SK-N-SH (cell line): ENCODE measurements at regions not wholly inside any gene's neighbourhood (a gene's known extent, or its start where the extent isn't known, plus 50 kb on each side); places are given as distances from the start of the nearest gene placed in this dataset.

Experiments
- CTCF ChIA-PET: fragments of 300-600, 350-600 bp; formaldehyde crosslinking; extraction: SDS; loops from one replicate; lab custom pipeline; 2021; lab: Yijun Ruan, JAX
- POLR2A ChIA-PET: fragments of 350-600 bp; sonication (Branson Sonifier 250); formaldehyde crosslinking; extraction: SDS; loops from one replicate; lab custom pipeline; 2020; ENCODE audit warnings: antibody characterized with exemption, inconsistent platforms; lab: Yijun Ruan, JAX
- DNase-seq: peaks from one replicate; pipeline ENCODE4 v3.0.0; 2012
- H2AFZ ChIP-seq: fragments of 200-600 bp; sonication (generic); 2 replicates; pipeline ENCODE4 v1.8.1; 2016; ENCODE audit warnings: antibody characterized with exemption, mild to moderate bottlenecking, low read depth
- H3F3A ChIP-seq: fragments of 200-600 bp; sonication (generic); replicated peaks from 2 replicates; pipeline ENCODE3; 2016; ENCODE audit warnings: antibody characterized with exemption, mild to moderate bottlenecking; ENCODE audit not compliant: insufficient read depth
- H3K27ac ChIP-seq, 2 experiments: fragments of 200-500 bp in 1 of 2; fragments of 200-600 bp in 1 of 2; sonication (Bioruptor generic) in 1 of 2; sonication (generic), shearing (Covaris generic) in 1 of 2; 2 replicates each; pipeline versions ENCODE4 v1.5.1 to v1.6.1; 2014 to 2016; ENCODE audit warnings: low read depth in 2 of 2, inconsistent platforms in 1 of 2, low read length in 1 of 2, mild to moderate bottlenecking in 1 of 2, mixed read lengths in 1 of 2
- H3K27me3 ChIP-seq: fragments of 200-600 bp; sonication (generic), shearing (Covaris generic); 2 replicates; pipeline ENCODE4 v1.6.1; 2016; ENCODE audit warnings: mixed run types; ENCODE audit not compliant: insufficient read depth
- H3K36me3 ChIP-seq, 2 experiments: fragments of 200-500 bp in 1 of 2; fragments of 200-600 bp in 1 of 2; sonication (Bioruptor generic) in 1 of 2; sonication (generic) in 1 of 2; replicated peaks in 1 of 2; 2 replicates each; pipeline versions ENCODE3 to v1.5.1; 2014 to 2016; ENCODE audit warnings: low read length in 1 of 2, mild to moderate bottlenecking in 1 of 2; ENCODE audit not compliant: insufficient read depth in 2 of 2, control insufficient read depth in 1 of 2
- H3K4me1 ChIP-seq, 2 experiments: fragments of 200-500 bp in 1 of 2; fragments of 200-600 bp in 1 of 2; sonication (Bioruptor generic) in 1 of 2; sonication (generic), shearing (Covaris generic) in 1 of 2; 2 replicates each; pipeline versions ENCODE4 v1.5.1 to v1.6.1; 2014 to 2016; ENCODE audit warnings: low read depth in 1 of 2, low read length in 1 of 2, mixed run types in 1 of 2; ENCODE audit not compliant: insufficient read depth in 2 of 2, control insufficient read depth in 1 of 2
- H3K4me2 ChIP-seq: fragments of 200-600 bp; sonication (generic), shearing (Covaris generic); 2 replicates; pipeline ENCODE4 v1.6.1; 2017; ENCODE audit warnings: mixed run types
- H3K4me3 ChIP-seq, 2 experiments: fragments of 200-500 bp in 1 of 2; fragments of 200-600 bp in 1 of 2; sonication (Bioruptor generic) in 1 of 2; sonication (generic), shearing (Covaris generic) in 1 of 2; 2 replicates each; pipeline versions ENCODE4 v1.5.1 to v1.8.1; 2014 to 2016; ENCODE audit warnings: low read depth in 2 of 2, inconsistent platforms in 1 of 2, low read length in 1 of 2, mild to moderate bottlenecking in 1 of 2, mixed read lengths in 1 of 2, moderate library complexity in 1 of 2
- H3K79me2 ChIP-seq: fragments of 200-600 bp; sonication (generic); 2 replicates; pipeline ENCODE4 v1.8.1; 2017; ENCODE audit warnings: mild to moderate bottlenecking; ENCODE audit not compliant: insufficient read depth
- H3K9ac ChIP-seq: fragments of 200-600 bp; sonication (generic); 2 replicates; pipeline ENCODE4 v1.6.1; 2017; ENCODE audit warnings: mixed run types
- H3K9me2 ChIP-seq: fragments of 200-600 bp; sonication (generic); 2 replicates; pipeline ENCODE4 v1.6.1; 2017; ENCODE audit warnings: mixed run types
- H3K9me3 ChIP-seq: fragments of 200-600 bp; sonication (generic); 2 replicates; pipeline ENCODE4 v1.6.1; 2017; ENCODE audit warnings: mixed run types, mild to moderate bottlenecking, moderate library complexity
- H4K20me1 ChIP-seq: fragments of 200-600 bp; sonication (generic); 2 replicates; pipeline ENCODE4 v1.6.1; 2017; ENCODE audit warnings: mild to moderate bottlenecking, mixed run types; ENCODE audit not compliant: insufficient read depth
- EP300 ChIP-seq, 2 experiments: IDR thresholded peaks; 2 replicates each; pipeline versions ENCODE4 v1.4.0 to v1.6.1; 2012; ENCODE audit warnings: borderline replicate concordance in 1 of 2, low read depth in 1 of 2, low read length in 1 of 2
- FOSL2 ChIP-seq: IDR thresholded peaks from 2 replicates; pipeline ENCODE4 v1.4.0; 2012; ENCODE audit warnings: low read depth, mild to moderate bottlenecking, moderate library complexity, borderline replicate concordance
- FOXM1 ChIP-seq: IDR thresholded peaks from 2 replicates; pipeline ENCODE4 v1.4.0; 2012; ENCODE audit warnings: low read depth, mild to moderate bottlenecking
- POLR2AphosphoS5 ChIP-seq: IDR thresholded peaks from 2 replicates; pipeline ENCODE4 v1.6.1; 2012; ENCODE audit warnings: low read depth, low read length
- RAD21 ChIP-seq: IDR thresholded peaks from 2 replicates; pipeline ENCODE4 v1.6.1; 2012; ENCODE audit warnings: mild to moderate bottlenecking, low read length
- RCOR1 ChIP-seq: fragments of 150-350 bp; IDR thresholded peaks from 2 replicates; pipeline ENCODE4 v1.6.1; 2017; ENCODE audit warnings: antibody characterized with exemption, low read length
- RXRA ChIP-seq: IDR thresholded peaks from 2 replicates; pipeline ENCODE4 v1.4.0; 2012; ENCODE audit warnings: low read depth, mild to moderate bottlenecking, borderline replicate concordance
- TAF1 ChIP-seq: IDR thresholded peaks from 2 replicates; pipeline ENCODE4 v1.6.1; 2012; ENCODE audit warnings: low read depth, mild to moderate bottlenecking, low read length, moderate library complexity, borderline replicate concordance
- TEAD4 ChIP-seq: IDR thresholded peaks from 2 replicates; pipeline ENCODE4 v1.4.0; 2012; ENCODE audit warnings: mild to moderate bottlenecking, borderline replicate concordance; ENCODE audit not compliant: insufficient read depth
- YY1 ChIP-seq: IDR thresholded peaks from 2 replicates; pipeline ENCODE4 v1.4.0; 2012; ENCODE audit warnings: low read depth, mild to moderate bottlenecking
- WGBS: methylation state at CpG from one replicate; pipeline ENCODE4 v1.1.6; 2017; ENCODE audit warnings: low lambda C conversion rate; 5-methylcytosine and 5-hydroxymethylcytosine counted together
- TF ChIP-seq, protein P1 (sequence below): IDR thresholded peaks from 2 replicates; pipeline ENCODE4 v1.4.0; 2012; ENCODE audit warnings: low read depth, borderline replicate concordance
- TF ChIP-seq, protein P2 (sequence below): fragments of 150-350 bp; IDR thresholded peaks from 2 replicates; pipeline ENCODE4 v1.6.1; 2016; ENCODE audit warnings: mild to moderate bottlenecking, low read depth, low read length
- TF ChIP-seq, protein P3 (sequence below): IDR thresholded peaks from 2 replicates; pipeline ENCODE4 v1.6.1; 2012; ENCODE audit warnings: mild to moderate bottlenecking, low read depth, low read length, moderate library complexity
- TF ChIP-seq, protein P4 (sequence below): fragments of 150-350 bp; IDR thresholded peaks from 2 replicates; pipeline ENCODE4 v1.6.1; 2017; ENCODE audit warnings: antibody characterized with exemption, low read length, low read depth, borderline replicate concordance
- TF ChIP-seq, protein P5 (sequence below): IDR thresholded peaks from 2 replicates; pipeline ENCODE4; 2012

DNA sequence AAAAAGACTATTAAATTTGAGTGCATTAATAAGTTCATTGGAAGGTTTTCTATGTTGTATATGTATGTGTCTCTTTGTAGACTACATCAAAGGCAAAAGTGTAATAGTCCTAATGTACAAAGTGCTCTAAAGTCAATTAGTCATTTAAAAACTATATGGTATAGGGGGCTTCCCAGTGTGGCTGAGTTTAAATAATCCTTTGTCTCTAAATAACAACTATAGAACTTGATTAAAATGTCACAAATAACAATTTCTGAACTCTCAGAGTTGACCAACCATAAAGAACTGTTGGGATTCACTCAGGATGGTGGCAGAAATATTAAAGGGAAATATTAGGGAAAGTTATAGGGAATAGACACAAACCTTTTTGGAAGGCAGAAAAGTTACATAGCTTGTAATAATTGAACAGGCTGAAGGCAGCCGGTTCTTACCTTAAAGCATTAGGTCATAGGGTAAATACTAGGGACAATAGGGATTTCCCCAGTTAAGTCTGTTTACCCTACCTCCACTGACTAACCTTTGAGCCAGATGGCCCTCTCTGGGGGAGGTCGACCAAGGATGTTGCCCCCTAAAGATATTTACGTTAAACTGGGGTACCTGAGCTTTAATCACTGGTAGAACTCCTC lies 1054.2 kb downstream of the ARAP2 start (continued):
- TF ChIP-seq, protein P1, sequence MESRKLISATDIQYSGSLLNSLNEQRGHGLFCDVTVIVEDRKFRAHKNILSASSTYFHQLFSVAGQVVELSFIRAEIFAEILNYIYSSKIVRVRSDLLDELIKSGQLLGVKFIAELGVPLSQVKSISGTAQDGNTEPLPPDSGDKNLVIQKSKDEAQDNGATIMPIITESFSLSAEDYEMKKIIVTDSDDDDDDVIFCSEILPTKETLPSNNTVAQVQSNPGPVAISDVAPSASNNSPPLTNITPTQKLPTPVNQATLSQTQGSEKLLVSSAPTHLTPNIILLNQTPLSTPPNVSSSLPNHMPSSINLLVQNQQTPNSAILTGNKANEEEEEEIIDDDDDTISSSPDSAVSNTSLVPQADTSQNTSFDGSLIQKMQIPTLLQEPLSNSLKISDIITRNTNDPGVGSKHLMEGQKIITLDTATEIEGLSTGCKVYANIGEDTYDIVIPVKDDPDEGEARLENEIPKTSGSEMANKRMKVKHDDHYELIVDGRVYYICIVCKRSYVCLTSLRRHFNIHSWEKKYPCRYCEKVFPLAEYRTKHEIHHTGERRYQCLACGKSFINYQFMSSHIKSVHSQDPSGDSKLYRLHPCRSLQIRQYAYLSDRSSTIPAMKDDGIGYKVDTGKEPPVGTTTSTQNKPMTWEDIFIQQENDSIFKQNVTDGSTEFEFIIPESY = no peak
- TF ChIP-seq TAF1 = no peak
- TF ChIP-seq, protein P2, sequence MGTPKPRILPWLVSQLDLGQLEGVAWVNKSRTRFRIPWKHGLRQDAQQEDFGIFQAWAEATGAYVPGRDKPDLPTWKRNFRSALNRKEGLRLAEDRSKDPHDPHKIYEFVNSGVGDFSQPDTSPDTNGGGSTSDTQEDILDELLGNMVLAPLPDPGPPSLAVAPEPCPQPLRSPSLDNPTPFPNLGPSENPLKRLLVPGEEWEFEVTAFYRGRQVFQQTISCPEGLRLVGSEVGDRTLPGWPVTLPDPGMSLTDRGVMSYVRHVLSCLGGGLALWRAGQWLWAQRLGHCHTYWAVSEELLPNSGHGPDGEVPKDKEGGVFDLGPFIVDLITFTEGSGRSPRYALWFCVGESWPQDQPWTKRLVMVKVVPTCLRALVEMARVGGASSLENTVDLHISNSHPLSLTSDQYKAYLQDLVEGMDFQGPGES = no peak

DNA sequence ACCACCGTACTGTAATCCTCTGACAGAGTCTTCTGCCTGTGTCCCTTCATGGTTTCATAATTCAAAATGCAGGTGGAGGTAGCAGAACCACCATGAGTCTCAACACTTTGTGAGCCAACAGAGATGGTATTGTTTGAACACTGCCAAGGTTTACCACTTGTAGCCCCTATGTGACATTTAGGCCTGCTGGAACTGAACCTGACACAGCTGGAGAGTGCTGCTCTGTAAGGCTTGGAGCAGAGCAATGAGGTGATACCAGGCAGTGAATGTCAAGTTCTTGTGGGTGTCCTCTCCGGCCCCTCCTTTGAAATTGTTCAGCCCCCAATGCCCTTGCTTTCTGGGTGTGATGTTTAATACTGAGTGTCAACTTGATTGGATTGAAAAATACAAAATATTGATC lies 1042.9 kb downstream of the ARAP2 start:
- no peak overlapping the region for H2AFZ ChIP-seq
- H3K4me2 ChIP-seq = no peak overlapping the region
- H3K27me3 ChIP-seq = no peaks in the 10 kb centered on the region
- no peaks in the 10 kb centered on the region for H4K20me1 ChIP-seq
- WGBS = 33% methylated on average over 2 of the region's 2 CpGs
- ChIA-PET POLR2A (no interaction called here), CTCF (no interaction called here)
- no peak overlapping the region for H3K27ac ChIP-seq
- TF ChIP-seq, protein P1 = no peak
- TF ChIP-seq, protein P3, sequence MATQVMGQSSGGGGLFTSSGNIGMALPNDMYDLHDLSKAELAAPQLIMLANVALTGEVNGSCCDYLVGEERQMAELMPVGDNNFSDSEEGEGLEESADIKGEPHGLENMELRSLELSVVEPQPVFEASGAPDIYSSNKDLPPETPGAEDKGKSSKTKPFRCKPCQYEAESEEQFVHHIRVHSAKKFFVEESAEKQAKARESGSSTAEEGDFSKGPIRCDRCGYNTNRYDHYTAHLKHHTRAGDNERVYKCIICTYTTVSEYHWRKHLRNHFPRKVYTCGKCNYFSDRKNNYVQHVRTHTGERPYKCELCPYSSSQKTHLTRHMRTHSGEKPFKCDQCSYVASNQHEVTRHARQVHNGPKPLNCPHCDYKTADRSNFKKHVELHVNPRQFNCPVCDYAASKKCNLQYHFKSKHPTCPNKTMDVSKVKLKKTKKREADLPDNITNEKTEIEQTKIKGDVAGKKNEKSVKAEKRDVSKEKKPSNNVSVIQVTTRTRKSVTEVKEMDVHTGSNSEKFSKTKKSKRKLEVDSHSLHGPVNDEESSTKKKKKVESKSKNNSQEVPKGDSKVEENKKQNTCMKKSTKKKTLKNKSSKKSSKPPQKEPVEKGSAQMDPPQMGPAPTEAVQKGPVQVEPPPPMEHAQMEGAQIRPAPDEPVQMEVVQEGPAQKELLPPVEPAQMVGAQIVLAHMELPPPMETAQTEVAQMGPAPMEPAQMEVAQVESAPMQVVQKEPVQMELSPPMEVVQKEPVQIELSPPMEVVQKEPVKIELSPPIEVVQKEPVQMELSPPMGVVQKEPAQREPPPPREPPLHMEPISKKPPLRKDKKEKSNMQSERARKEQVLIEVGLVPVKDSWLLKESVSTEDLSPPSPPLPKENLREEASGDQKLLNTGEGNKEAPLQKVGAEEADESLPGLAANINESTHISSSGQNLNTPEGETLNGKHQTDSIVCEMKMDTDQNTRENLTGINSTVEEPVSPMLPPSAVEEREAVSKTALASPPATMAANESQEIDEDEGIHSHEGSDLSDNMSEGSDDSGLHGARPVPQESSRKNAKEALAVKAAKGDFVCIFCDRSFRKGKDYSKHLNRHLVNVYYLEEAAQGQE = no peak
- no peak for TF ChIP-seq FOSL2
- no peak for TF ChIP-seq FOXM1
- no peak for TF ChIP-seq RAD21
- TF ChIP-seq EP300 (IDR thresholded peaks at IDR 0.05; ENCODE audit: borderline replicate concordance in 1 of 2, low read depth in 1 of 2, low read length in 1 of 2) = no peak
- TF ChIP-seq RXRA = no peak
- TF ChIP-seq, protein P4, sequence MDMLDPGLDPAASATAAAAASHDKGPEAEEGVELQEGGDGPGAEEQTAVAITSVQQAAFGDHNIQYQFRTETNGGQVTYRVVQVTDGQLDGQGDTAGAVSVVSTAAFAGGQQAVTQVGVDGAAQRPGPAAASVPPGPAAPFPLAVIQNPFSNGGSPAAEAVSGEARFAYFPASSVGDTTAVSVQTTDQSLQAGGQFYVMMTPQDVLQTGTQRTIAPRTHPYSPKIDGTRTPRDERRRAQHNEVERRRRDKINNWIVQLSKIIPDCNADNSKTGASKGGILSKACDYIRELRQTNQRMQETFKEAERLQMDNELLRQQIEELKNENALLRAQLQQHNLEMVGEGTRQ = no peak
- TF ChIP-seq POLR2AphosphoS5 = no peak
- TF ChIP-seq TEAD4 = no peak
- no peak for TF ChIP-seq YY1
- no peak for TF ChIP-seq RCOR1
- TF ChIP-seq, protein P5, sequence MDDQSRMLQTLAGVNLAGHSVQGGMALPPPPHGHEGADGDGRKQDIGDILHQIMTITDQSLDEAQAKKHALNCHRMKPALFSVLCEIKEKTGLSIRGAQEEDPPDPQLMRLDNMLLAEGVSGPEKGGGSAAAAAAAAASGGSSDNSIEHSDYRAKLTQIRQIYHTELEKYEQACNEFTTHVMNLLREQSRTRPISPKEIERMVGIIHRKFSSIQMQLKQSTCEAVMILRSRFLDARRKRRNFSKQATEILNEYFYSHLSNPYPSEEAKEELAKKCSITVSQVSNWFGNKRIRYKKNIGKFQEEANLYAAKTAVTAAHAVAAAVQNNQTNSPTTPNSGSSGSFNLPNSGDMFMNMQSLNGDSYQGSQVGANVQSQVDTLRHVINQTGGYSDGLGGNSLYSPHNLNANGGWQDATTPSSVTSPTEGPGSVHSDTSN = no peak
- no peak for DNase-seq
- no peaks in the 10 kb centered on the region for H3K79me2 ChIP-seq
- no peaks in the 10 kb centered on the region for H3K4me1 ChIP-seq
- no peaks in the 10 kb centered on the region for H3K9me2 ChIP-seq
- H3F3A ChIP-seq = no peaks in the 10 kb centered on the region
- no peaks in the 10 kb centered on the region for H3K9me3 ChIP-seq
- no peaks in the 10 kb centered on the region for H3K36me3 ChIP-seq
- H3K4me3 ChIP-seq = no peak overlapping the region
- no peak overlapping the region for H3K9ac ChIP-seq
